GM12891 (cell line): ENCODE measurements at regions not wholly inside any gene's neighbourhood (a gene's known extent, or its start where the extent isn't known, plus 50 kb on each side); places are given as distances from the start of the nearest gene placed in this dataset.

Experiments
- DNase-seq: peaks from one replicate; pipeline ENCODE4 v3.0.0; 2011; ENCODE audit warnings: low spot score; ENCODE audit not compliant: insufficient read length
- FAIRE-seq: peaks from 2 replicates; lab custom pipeline; 2011; peaks lifted over from hg19 to GRCh38; lab: Jason Lieb, UNC
- PAX5 ChIP-seq: IDR thresholded peaks from 2 replicates; pipeline ENCODE4 v1.6.1; 2011; ENCODE audit warnings: low read length, moderate library complexity, mild to moderate bottlenecking; ENCODE audit not compliant: insufficient read depth, severe bottlenecking
- POLR2A ChIP-seq: IDR thresholded peaks from 2 replicates; pipeline ENCODE4 v1.6.1; 2011; ENCODE audit warnings: low read depth, low read length, control low read depth
- POLR2AphosphoS5 ChIP-seq: IDR thresholded peaks from 2 replicates; pipeline ENCODE4 v1.6.1; 2011; ENCODE audit warnings: low read depth, low read length, control low read depth
- POU2F2 ChIP-seq: IDR thresholded peaks from 2 replicates; pipeline ENCODE4 v1.6.1; 2011; ENCODE audit warnings: low read depth, mild to moderate bottlenecking, control low read depth, low read length, moderate library complexity
- SPI1 ChIP-seq: IDR thresholded peaks from 2 replicates; pipeline ENCODE4 v1.6.1; 2011; ENCODE audit warnings: low read depth, low read length, control low read depth
- TAF1 ChIP-seq: IDR thresholded peaks from 2 replicates; pipeline ENCODE4 v1.6.1; 2011; ENCODE audit warnings: low read depth, low read length, control low read depth

DNA sequence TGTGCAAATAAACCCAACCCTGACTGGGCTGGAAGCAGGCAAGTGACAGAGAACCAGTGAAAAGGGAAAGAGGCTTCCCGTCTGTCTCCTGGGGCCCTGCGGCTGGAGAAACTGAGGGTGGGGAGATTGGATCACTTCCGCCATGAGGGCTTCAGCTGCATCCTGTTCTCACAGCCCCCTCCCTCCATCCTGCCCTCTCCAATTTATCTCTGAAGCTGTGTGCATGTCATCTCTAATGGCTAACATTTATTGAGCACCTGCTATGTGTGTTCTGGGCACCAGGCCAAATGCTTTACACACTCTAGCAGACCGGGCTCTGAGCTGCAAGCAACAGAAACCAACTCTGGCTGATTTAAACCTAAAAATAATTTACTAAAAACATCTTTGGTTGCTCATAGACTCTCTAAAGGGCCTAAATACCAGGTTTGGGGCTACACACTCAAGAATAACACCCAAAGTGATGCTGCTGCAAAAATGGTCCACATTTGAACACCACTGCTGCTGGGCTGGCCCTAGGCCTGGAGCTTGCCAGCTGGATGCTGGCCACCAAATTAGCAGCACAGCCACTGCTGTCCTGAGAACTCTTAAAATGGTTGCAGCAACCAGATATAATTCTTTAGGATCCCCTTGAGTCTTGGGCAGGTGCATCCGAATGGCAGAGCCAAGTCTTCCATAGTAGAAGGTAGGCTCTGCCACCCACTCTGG is 123.6 kb upstream of the LRFN2 start:
- FAIRE-seq (no peak), DNase-seq (no peak)
- TF ChIP-seq POLR2AphosphoS5 (no peak), SPI1 (no peak), POU2F2 (no peak), PAX5 (no peak), TAF1 (no peak), POLR2A (no peak)

- no peak for FAIRE-seq
- TF ChIP-seq POLR2AphosphoS5 (no peak), TAF1 (no peak)
- no peak for DNase-seq
Observed at GRCh38 chr6:40708049-40708448, 120.9 kb upstream of the LRFN2 start.

DNA sequence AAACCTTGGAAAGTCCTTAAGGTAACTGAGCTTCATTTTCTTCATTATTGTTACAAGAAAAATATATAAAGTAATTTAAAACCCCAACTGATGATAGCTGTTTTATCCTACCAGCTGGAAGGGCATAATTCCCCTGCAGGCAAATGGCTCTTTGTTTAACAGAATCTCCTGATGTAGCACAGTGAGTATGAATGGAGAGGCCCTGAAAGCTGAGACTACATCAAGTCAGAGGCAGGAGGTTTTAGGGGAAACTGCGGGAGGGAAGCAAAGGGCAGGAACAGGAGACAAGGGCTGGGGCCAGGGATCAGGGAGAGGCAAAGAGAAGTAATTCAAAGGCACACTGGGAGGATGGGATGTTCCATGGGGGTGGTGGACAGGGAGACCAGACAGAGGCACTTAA is 119.0 kb upstream of the LRFN2 start:
- no peak for FAIRE-seq
- DNase-seq: no peak

DNA sequence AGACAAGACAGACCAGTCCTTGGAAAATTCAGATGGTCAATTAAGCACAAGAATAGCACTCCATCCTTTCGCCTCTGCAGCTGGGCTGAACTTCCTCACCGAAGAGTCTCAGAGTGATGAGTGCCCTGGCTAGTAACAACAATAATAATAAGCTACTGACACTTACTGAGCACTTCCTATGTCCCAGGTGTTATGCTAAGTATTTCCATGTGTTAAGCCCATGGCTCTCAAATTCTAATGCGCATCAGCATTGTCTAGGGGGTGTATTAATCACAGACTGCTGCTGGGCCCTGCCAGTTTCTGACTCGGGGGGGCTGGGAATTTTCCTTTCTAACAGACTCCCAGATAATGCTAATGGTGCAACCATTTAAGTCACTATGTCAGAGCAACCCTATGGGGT is 118.2 kb upstream of the LRFN2 start:
- no peak for DNase-seq
- no peak for FAIRE-seq

More for the DNA sequence above, 119.0 kb upstream of the LRFN2 start:
- TF ChIP-seq PAX5 (no peak), POLR2A (no peak), POLR2AphosphoS5 (no peak), TAF1 (no peak), SPI1 (no peak), POU2F2 (no peak)

GRCh38 chr6:40701352-40702007 is 114.3 kb upstream of the LRFN2 start:
- FAIRE-seq: no peak
- DNase-seq: no peak

More for the DNA sequence above, 118.2 kb upstream of the LRFN2 start:
- TF ChIP-seq SPI1 (no peak), POLR2A (no peak), PAX5 (no peak)

DNA sequence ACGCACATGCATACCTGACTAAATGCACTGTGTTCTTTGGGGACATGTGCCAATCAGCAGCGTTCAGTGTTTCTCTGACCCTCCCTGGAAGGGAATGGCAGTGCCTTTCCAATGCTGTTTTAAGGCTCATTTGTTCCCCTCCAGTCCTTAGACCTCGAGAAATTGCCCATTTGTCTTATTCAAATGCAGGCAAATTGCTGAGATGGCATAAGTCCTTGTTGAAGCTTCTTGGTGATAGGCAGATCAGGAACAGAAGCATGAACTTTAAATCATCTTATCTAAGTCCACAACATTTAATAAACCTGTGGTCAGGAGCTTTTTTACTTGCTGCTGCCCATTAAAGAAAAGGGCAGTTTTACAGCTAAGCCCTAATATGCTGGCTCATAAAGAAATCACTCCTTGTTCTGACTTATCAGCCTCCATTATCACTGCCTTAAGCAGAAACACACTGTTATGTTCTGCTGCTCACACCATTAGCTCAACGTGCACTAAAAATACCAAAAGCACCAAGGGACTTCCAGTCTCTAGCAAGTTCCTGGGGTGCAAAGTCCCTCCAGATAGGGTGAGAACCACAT is 112.9 kb upstream of the LRFN2 start:
- TF ChIP-seq POLR2AphosphoS5 (no peak), PAX5 (no peak), TAF1 (no peak), SPI1 (no peak), POLR2A (no peak), POU2F2 (no peak)
- no peak for FAIRE-seq
- DNase-seq: no peak

More at GRCh38 chr6:40701352-40702007, 114.3 kb upstream of the LRFN2 start:
- TF ChIP-seq POU2F2 (no peak), TAF1 (no peak), POLR2AphosphoS5 (no peak), POLR2A (no peak), SPI1 (no peak), PAX5 (no peak)

DNA sequence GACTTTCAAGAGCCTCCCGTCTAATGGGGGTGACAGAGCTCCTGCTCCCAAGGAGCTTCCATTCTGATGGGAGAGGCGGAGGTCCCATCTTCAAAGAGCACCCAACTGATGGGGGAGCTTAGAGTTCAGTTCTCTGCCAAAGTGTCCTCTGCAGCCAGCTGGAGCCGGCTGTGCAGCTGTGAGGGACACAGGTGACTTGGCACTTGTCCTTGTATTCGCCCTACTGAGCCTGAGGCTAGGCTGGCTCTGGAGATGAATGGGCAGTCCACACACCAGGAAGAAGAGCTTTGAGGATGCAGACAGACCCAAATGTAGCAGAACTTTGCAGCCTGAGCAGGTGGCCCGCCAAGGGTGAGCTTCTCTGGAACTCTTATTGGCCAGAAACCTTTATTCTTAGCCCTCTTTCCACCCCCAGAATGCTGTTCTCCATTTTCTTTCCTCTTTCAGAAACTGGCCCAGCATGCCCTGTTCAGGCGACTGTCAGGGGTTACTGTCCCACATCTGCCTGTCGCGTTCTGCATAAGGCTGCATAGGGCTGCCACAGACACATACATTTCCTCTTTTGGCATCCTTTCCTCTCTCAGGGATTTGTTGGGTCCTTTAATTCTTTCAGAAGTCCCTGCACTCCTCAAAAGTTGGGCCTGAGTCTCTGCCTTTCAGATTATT is 108.7 kb upstream of the LRFN2 start:
- TF ChIP-seq PAX5: no peak
- FAIRE-seq: no peak
- DNase-seq: no peak

GRCh38 chr6:40695114-40695513 is 108.0 kb upstream of the LRFN2 start:
- TF ChIP-seq POLR2AphosphoS5 (no peak), TAF1 (no peak), POLR2A (no peak), PAX5 (no peak), SPI1 (no peak), POU2F2 (no peak)
- DNase-seq (no peak), FAIRE-seq (no peak)

- DNase-seq: no peak
- FAIRE-seq: no peak
- TF ChIP-seq TAF1 (no peak), POLR2AphosphoS5 (no peak), POU2F2 (no peak), PAX5 (no peak), POLR2A (no peak), SPI1 (no peak)
Observed at GRCh38 chr6:40693768-40694167, 106.6 kb upstream of the LRFN2 start.

- DNase-seq: no peak
- no peak for TF ChIP-seq POLR2A
- TF ChIP-seq POLR2AphosphoS5: no peak
- no peak for TF ChIP-seq POU2F2
- no peak for TF ChIP-seq SPI1
- TF ChIP-seq TAF1: no peak
- TF ChIP-seq PAX5: no peak
- FAIRE-seq: no peak
Observed at GRCh38 chr6:40692337-40692736, 105.2 kb upstream of the LRFN2 start.
